ENCODE measurements at regions not wholly inside any gene's neighbourhood (a gene's known extent, or its start where the extent isn't known, plus 50 kb on each side); places are given as distances from the start of the nearest gene placed in this dataset.

- TF ChIP-seq CTCF (IDR thresholded peaks at IDR 0.05) (no peak), POLR2AphosphoS5 (IDR thresholded peaks at IDR 0.05) (no peak), EP300 (IDR thresholded peaks at IDR 0.05) (no peak), POLR2A (IDR thresholded peaks at IDR 0.05) (no peak)
These were observed 219.3 kb downstream of the GLI2 start for GRCh38 chr2:120954939-120955338.

Data from stomach (tissue), 4 donors.